MM.1S (cell line): ENCODE measurements at regions not wholly inside any gene's neighbourhood (a gene's known extent, or its start where the extent isn't known, plus 50 kb on each side); places are given as distances from the start of the nearest gene placed in this dataset.

ENCODE experiments used
- CTCF ChIP-seq: fragments of 300-600 bp; sonication (generic); IDR thresholded peaks from 2 replicates; pipeline ENCODE4 v1.5.1; 2016; ENCODE audit warnings: antibody characterized with exemption, low read length, mixed read lengths
- EZH2 ChIP-seq: fragments of 300-600 bp; sonication (generic); optimal IDR thresholded peaks from 2 replicates; pipeline ENCODE3; 2017; ENCODE audit warnings: low read depth, mild to moderate bottlenecking, antibody characterized with exemption, low read length, mixed read lengths
- EZH2phosphoT487 ChIP-seq: fragments of 300-600 bp; sonication (generic); IDR thresholded peaks from 2 replicates; pipeline ENCODE4 v1.6.1; 2018; ENCODE audit warnings: antibody characterized with exemption, low read length

DNA sequence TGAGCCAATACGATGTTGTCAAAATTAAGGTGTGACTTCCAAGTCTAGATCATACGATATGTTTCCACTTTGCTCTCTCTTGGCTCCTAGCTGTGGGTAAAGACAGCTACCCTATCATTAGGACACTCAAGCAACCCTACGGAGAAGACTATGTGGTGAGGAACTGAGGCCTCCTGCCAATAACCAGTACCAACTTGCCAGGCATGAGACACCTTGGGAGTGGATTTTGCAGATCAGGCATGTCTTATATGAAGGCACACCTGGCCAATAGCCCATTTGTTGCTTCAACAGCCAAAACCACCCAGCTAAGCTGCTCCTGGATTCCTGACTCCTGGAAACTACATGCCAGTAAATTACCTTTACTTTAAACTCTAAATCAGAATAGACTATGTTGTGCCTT is 863.4 kb downstream of the DHX35 start:
- TF ChIP-seq CTCF: no peak
- no peak for TF ChIP-seq EZH2
- TF ChIP-seq EZH2phosphoT487: no peak
